SU-DHL-6 (cell line): ENCODE measurements at regions not wholly inside any gene's neighbourhood (a gene's known extent, or its start where the extent isn't known, plus 50 kb on each side); places are given as distances from the start of the nearest gene placed in this dataset.

Experiments
- H2AFZ ChIP-seq: fragments of 200-600 bp; sonication (generic); 2 replicates; pipeline ENCODE4 v1.6.1; 2014; ENCODE audit warnings: low read depth, mild to moderate bottlenecking, moderate library complexity, mixed read lengths, antibody characterized with exemption, low read length; ENCODE audit not compliant: severe bottlenecking
- H3F3A ChIP-seq: fragments of 200-600 bp; shearing (Covaris generic); 2 replicates; pipeline ENCODE4 v1.6.0; 2016; ENCODE audit warnings: antibody characterized with exemption, mild to moderate bottlenecking; ENCODE audit not compliant: insufficient read depth
- H3K27ac ChIP-seq: fragments of 200-600 bp; sonication (generic); 2 replicates; pipeline ENCODE4 v1.5.1; 2016; ENCODE audit warnings: low read depth, mild to moderate bottlenecking, low read length, moderate library complexity, mixed read lengths
- H3K27me3 ChIP-seq: fragments of 200-600 bp; sonication (generic), shearing (Covaris generic); 2 replicates; pipeline ENCODE4 v1.6.0; 2014; ENCODE audit warnings: mild to moderate bottlenecking, low read length
- H3K36me3 ChIP-seq: fragments of 200-600 bp; sonication (generic); 2 replicates; pipeline ENCODE4 v1.6.1; 2014; ENCODE audit warnings: mild to moderate bottlenecking, low read length, mixed read lengths
- H3K4me2 ChIP-seq: fragments of 300-600, 200-600 bp; shearing (Covaris generic), sonication (generic); 2 replicates; pipeline ENCODE4 v1.6.0; 2014; ENCODE audit warnings: low read length, low read depth, mild to moderate bottlenecking; ENCODE audit not compliant: poor library complexity, severe bottlenecking
- H3K4me3 ChIP-seq: fragments of 200-600 bp; sonication (generic); 2 replicates; pipeline ENCODE4 v1.5.1; 2014; ENCODE audit warnings: antibody characterized with exemption, low read length, mild to moderate bottlenecking, mixed read lengths; ENCODE audit not compliant: insufficient read depth, poor library complexity, severe bottlenecking
- H3K79me2 ChIP-seq: fragments of 200-600 bp; sonication (generic); 2 replicates; pipeline ENCODE4 v1.6.1; 2014; ENCODE audit warnings: mild to moderate bottlenecking, low read length, moderate library complexity; ENCODE audit not compliant: insufficient read depth
- H3K9ac ChIP-seq: fragments of 200-600 bp; sonication (generic); 2 replicates; pipeline ENCODE4 v1.7.0; 2014; ENCODE audit warnings: mild to moderate bottlenecking, low read length
- H3K9me2 ChIP-seq: fragments of 200-600 bp; sonication (generic); replicated peaks from 2 replicates; pipeline ENCODE4 v1.6.1; 2014; ENCODE audit warnings: low read length; ENCODE audit not compliant: insufficient read depth
- H3K9me3 ChIP-seq: fragments of 200-600 bp; sonication (generic); 2 replicates; pipeline ENCODE4 v1.6.1; 2014; ENCODE audit warnings: low read length, mixed read lengths; ENCODE audit not compliant: insufficient read depth
- H4K20me1 ChIP-seq: fragments of 200-600 bp; sonication (generic); 2 replicates; pipeline ENCODE4 v1.6.1; 2014; ENCODE audit warnings: low read depth, mild to moderate bottlenecking, antibody characterized with exemption, low read length, moderate library complexity, mixed read lengths
- CTCF ChIP-seq: fragments of 200-600 bp; sonication (generic); IDR thresholded peaks from one replicate; pipeline ENCODE4 v1.5.1; 2017; ENCODE audit warnings: antibody characterized with exemption, mild to moderate bottlenecking, low read length, moderate library complexity; ENCODE audit not compliant: insufficient read depth, poor library complexity, severe bottlenecking
- EZH2phosphoT487 ChIP-seq: fragments of 200-600 bp; sonication (generic), shearing (Covaris generic); conservative IDR thresholded peaks from 2 replicates; pipeline ENCODE4 v1.6.1; 2018; ENCODE audit warnings: mild to moderate bottlenecking, antibody characterized with exemption, low read length, moderate library complexity, mixed read lengths

DNA sequence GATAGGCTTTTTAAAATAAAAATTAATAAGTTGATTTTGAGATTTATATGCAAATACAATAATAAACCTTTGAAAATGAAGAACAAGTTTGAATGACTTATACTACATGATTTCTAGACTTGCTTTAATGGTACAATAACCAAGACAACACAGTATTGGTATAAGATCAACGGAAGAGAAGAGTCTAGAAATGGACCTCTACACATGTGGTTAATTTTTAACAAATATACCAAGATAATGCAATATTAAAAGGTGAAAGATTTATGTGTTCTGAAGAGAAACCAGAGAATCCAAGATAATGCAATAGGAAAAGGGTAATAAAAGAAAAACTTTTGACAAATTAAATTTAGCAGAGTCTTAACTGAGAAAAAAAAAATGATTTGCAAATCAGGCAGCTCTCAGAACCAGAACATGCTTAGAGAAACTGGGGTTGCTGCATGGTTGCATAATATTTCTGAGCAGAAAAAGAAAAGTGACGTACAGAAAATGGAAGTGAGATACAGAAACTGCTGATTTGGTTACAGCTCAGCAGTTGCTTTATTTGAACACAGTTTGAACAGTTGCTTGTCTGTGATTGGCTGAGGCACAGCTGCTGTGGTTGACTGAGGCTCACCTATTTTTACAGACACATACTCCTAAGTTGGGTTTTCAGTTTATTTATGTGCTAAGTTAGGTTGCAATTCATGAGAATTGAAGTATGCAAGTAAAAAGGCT, 365.9 kb downstream of the CRPPA start:
- Histone ChIP-seq H3K9ac (no peak overlapping the region), H3K9me3 (no peaks in the 10 kb centered on the region), H3K9me2 (no peaks in the 10 kb centered on the region), H3K27ac (no peak overlapping the region), H2AFZ (no peak overlapping the region), H3K4me3 (no peak overlapping the region), H3K36me3 (no peaks in the 10 kb centered on the region), H3K27me3 (no peaks in the 10 kb centered on the region), H3K79me2 (no peaks in the 10 kb centered on the region), H3F3A (no peaks in the 10 kb centered on the region), H4K20me1 (no peaks in the 10 kb centered on the region), H3K4me2 (no peak overlapping the region)
- TF ChIP-seq EZH2phosphoT487 (no peak), CTCF (no peak)

- H3K9me3 ChIP-seq: no peaks in the 10 kb centered on the region
- H3K9ac ChIP-seq: no peak overlapping the region
- H3K79me2 ChIP-seq: no peaks in the 10 kb centered on the region
- no peaks in the 10 kb centered on the region for H3K9me2 ChIP-seq
- no peak overlapping the region for H3K4me2 ChIP-seq
- H3K27ac ChIP-seq: no peak overlapping the region
- H4K20me1 ChIP-seq: no peaks in the 10 kb centered on the region
- H3K27me3 ChIP-seq: no peaks in the 10 kb centered on the region
- no peaks in the 10 kb centered on the region for H3K36me3 ChIP-seq
- H2AFZ ChIP-seq: no peak overlapping the region
- H3F3A ChIP-seq: no peaks in the 10 kb centered on the region
- no peak overlapping the region for H3K4me3 ChIP-seq
- TF ChIP-seq CTCF (no peak), EZH2phosphoT487 (no peak)
These were observed 365.2 kb upstream of the MEOX2 start for GRCh38 chr7:16051561-16052255.

DNA sequence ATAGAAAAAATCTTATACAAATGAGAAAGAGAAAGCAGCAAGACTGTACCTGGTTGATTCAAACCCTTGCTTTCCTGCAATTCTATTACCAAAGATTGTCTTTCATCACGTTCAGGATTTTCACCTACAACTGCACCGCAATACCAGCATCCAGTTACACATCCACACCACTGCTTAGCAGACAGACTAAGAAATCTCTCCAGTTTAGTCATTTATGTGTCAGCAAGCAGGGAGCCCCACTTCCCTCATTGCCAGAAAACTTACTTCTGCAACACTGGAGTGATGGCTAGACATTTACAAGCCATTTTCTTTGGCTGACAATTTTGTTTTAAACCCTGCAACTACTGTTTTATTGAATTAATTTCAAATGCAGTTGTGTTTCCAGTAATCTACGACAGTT, 359.6 kb upstream of the MEOX2 start:
- no peaks in the 10 kb centered on the region for H4K20me1 ChIP-seq
- H3K4me3 ChIP-seq: no peak overlapping the region
- no peak overlapping the region for H3K4me2 ChIP-seq
- TF ChIP-seq EZH2phosphoT487 (no peak), CTCF (no peak)
- no peak overlapping the region for H3K27ac ChIP-seq
- H2AFZ ChIP-seq: no peak overlapping the region
- H3K9me3 ChIP-seq: no peaks in the 10 kb centered on the region
- no peaks in the 10 kb centered on the region for H3F3A ChIP-seq
- H3K9me2 ChIP-seq: no peaks in the 10 kb centered on the region
- H3K36me3 ChIP-seq: no peaks in the 10 kb centered on the region
- no peaks in the 10 kb centered on the region for H3K27me3 ChIP-seq
- H3K9ac ChIP-seq: no peak overlapping the region
- H3K79me2 ChIP-seq: no peaks in the 10 kb centered on the region
